Skeletal muscle cell (primary cell): ENCODE measurements at regions not wholly inside any gene's neighbourhood (a gene's known extent, or its start where the extent isn't known, plus 50 kb on each side); places are given as distances from the start of the nearest gene placed in this dataset.
"Not testable (repeated sequence)": the region's sequence is repeated elsewhere in the genome, so short reads cannot be mapped to it uniquely, and the experiment has no call there.

Experiments used
- DNase-seq: peaks from one replicate; pipeline ENCODE4 v3.0.0-alpha.2; 2010; ENCODE audit warnings: low read depth
- H3K4me3 ChIP-seq: 2 replicates; pipeline ENCODE4 v1.5.1; 2011; ENCODE audit warnings: low read depth, mild to moderate bottlenecking, control low read depth, low read length, moderate library complexity

DNA sequence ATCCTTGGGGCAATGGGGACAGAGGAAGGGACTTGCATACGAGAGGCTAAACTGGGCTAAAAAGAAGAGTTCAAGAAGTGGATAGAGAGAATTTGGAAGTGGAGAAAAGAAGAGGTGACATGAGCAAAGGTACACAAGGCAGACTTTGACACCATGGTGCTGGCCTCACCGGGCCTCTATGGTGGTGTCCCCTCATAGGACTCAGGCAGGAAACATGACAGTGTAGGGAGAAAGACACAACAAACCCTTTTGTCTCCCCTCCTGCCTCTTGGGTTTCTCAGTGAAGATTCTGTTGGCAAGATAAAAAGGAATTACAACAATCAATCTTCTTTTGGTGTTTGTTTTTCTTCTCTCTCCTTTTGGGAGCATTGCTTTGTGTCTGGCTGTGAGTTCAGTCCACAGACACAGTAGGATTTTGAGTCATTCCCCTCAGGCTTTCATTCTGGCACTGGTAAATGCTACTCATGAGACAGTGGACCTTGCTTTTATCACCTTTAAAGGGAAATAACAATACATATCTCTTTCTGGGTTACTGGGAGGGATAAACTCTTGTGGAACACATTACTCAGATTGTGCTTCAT is 827.7 kb downstream of the TNS3 start:
- DNase-seq = peak; percentile 90
- no peak overlapping the region for H3K4me3 ChIP-seq

DNA sequence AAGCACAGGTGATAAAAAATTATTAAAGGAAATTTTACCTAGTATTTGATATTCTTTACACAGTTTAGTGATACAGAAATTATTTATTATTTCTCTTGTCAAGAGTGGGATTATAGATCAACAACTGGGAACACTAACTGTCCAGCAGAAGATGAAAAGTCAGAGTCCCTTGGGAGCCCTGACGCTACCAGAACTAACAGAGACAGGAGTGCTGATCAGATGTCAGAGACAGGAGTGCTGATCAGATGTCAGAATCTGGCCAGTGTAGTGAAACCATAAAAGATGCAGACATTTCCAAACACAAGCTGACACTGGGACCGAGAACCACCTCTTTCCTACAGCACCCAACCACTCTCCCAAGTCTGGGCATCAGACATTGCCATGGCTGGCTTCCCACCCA is 828.2 kb downstream of the TNS3 start:
- no peak for DNase-seq
- H3K4me3 ChIP-seq = no peak overlapping the region

DNA sequence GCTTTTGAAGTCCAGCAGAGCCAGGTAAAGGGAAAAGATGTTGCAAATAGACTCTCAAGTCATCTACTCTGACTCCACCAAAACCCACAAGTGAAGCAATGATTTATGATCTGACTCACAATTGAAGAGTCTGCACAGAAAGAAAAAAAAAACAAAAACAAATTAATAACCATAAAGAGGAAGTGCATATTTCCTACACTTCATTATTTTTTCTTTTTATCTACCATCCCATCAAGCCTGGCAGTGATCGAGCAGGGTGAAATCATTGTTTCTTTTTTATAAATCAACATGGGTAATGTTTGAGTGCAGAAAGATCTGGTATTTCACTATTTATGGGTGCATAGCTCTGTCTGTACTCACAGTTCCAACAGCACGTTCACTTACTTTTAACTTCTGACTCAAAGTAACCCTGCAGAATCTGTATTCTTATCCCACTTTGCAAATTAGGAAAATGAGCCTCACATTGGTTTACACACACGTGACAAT is 829.0 kb downstream of the TNS3 start:
- DNase-seq = peak; percentile 85
- no peak overlapping the region for H3K4me3 ChIP-seq

DNA sequence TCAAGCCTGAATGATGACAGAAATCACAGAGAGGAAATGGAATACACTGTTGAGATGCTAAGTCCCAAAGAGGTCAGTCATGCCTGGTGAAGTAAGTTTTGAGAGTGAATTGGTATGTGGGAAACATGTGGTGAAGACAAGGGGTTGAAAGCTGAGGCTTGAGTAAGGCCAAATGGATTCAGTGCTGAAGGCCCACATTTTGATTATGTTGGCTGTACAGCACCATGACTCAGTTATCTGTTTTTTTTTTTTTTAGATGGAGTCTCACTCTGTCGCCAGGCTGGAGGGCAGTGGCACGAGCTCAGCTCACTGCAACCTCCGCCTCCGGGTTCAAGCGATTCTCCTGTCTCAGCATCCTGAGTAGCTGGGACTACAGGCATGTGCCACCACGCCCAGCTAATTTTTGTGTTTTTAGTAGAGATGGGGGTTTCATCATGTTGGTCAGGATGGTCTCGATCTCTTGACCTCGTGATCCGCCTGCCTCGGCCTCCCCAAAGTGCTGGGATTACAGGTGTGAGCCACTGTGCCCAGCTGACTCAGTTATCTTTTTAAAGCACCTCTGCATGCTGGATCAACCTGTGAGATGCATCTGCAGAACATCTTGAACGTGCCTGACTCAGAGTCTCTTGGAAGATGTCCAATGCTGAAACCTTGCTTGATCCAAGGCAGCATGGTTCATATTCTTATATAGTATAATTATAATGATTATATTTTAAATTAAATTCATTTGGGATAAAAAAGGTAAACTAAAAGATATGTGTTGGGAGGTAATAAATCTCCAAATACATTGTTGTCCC is 829.8 kb downstream of the TNS3 start:
- peak; percentile 84 for DNase-seq
- not testable (repeated sequence) for H3K4me3 ChIP-seq

DNA sequence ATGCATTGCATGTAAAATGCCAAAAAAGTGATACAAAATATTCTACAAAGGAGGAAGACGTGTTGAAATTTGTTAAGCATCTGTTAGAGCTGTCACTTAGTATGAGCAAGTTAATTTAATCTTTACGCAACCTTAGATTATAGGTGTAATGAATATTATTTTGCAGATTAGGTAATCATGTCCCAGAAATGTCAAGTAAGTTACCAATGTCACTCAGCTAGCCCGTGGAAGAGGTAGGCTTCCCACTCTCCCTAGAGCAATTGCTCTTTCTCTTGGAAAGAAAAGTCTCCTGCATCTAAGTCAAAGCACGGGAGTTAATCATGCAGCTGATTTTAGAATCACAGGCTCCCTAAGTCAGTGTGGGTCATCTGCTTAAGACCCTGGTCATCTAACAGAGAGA is 830.4 kb upstream of the IGFBP3 start:
- no peak for DNase-seq

DNA sequence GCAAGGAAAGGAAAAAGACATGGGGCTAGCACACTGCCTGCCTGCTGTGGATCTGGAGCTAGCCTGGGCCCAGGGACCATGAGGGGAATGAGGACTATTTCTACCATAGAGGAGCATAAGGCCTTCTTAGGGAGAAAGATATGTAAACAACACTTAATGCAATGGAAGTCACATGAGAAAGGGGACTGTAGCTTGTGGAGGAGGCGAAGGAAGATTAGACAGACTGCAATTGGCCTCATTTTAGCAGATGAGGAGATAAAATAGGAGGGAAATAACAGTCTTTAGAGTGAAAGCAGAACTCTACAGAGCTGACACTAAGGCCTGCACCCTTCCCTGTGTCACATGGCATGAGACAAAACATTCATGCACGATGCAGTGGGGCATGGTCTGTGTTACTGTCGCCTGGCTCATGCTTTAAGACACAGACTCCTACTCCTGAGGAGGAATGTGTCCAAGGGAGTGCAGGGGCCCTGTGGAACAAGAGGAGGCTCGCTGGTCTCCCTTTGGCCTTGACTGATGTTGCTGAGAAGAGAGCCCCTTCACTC is 829.3 kb upstream of the IGFBP3 start:
- no peak overlapping the region for H3K4me3 ChIP-seq
- no peak for DNase-seq

More for the DNA sequence above, 830.4 kb upstream of the IGFBP3 start:
- no peak overlapping the region for H3K4me3 ChIP-seq

DNA sequence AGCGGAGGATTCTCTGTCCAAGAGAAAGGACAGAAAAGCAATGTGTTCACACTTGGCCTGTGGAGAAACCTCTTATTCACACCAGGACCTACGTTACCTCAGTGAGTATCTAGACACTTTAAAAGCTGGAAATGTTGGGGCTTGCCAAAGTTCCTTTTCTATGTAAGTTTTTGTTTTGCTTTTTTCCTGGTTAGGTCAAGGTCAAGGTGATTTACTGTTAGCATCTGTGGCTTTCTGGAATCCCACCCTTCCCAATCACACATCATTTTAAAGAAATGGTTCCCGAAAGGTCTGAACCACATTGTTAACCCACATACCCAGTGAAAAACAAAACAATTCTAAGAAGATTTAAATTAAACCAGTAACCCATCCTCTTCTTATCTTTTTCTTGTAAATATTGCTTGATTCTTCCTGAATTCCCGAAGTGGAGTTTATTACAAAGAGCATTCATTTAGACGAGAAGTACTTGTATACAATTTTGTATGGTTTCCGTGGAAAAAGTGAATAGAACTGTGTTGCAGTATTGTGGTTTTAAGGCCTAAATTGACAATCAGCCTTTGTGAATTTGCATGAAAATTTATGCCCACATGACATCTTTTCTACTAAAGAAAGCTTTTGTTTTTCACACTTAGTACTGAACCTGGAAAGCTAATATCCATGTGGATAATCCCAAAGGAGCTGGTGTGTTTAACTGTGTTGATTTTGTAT is 827.0 kb upstream of the IGFBP3 start:
- no peak for DNase-seq

DNA sequence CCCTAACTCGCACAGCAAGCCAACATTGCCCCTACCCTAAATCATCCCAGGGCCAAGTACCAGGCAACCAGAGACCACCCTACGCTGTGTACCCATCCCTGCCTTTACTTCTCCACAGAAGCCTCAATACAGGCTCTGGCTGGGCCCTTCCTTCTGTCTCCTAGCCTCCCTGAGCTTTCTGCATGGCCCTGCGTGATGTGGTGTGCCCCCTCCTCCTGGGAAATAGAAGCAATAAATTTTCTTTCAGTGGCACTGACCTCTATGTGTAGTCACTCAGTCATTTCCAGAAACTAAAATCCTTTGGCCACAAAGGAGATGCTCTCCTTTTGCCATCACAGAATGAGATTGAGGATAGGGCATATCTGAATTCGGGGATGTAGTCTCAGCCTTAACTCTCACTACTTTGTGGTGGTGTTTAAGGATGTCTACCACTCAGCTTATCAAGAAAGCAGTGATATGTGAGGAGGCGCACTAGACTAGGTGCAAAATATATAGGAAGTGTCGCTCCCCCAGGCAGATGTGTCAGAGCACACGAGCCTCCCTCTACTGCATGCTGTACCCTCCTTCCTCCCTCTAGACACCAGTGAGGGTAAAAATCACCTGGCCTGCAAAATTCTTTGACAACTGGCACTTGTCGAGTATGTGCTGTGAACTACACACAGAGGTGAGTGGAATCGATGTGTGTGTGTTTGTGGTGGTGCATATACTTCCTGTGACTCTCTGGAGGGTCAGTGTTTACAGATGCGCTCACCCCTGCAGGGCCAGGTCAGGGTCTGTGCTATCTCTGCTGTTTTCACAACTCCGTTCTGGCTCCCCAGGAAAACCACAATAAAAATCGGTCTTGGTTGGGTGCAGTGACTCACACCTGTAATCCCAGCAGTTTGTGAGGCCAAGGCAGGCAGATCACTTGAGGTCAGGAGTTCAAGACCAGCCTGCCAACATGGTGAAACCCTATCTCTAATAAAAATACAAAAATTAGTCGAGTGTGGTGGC is 825.9 kb upstream of the IGFBP3 start:
- no peak for DNase-seq
- no peak overlapping the region for H3K4me3 ChIP-seq

More for the DNA sequence above, 827.0 kb upstream of the IGFBP3 start:
- H3K4me3 ChIP-seq = no peak overlapping the region

DNA sequence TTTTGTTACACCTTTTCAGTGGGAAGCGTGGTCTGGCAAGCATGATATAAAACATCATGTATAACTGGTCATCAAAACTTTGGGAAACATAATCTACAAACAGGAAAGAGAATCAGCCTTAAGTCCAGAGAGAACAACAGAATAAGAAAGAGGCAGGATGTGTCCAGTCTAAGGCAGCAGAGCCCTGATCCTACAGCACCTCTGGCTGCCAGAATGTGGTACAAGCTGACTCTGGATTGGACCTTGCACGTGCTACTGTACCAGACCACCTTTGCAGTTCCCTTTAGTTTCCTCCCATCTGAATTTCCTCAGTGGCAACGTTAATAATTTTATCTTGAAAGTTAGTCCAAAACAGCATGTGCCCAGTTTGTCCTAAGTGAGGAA is 824.6 kb upstream of the IGFBP3 start:
- no peak for DNase-seq
- H3K4me3 ChIP-seq = no peak overlapping the region

DNA sequence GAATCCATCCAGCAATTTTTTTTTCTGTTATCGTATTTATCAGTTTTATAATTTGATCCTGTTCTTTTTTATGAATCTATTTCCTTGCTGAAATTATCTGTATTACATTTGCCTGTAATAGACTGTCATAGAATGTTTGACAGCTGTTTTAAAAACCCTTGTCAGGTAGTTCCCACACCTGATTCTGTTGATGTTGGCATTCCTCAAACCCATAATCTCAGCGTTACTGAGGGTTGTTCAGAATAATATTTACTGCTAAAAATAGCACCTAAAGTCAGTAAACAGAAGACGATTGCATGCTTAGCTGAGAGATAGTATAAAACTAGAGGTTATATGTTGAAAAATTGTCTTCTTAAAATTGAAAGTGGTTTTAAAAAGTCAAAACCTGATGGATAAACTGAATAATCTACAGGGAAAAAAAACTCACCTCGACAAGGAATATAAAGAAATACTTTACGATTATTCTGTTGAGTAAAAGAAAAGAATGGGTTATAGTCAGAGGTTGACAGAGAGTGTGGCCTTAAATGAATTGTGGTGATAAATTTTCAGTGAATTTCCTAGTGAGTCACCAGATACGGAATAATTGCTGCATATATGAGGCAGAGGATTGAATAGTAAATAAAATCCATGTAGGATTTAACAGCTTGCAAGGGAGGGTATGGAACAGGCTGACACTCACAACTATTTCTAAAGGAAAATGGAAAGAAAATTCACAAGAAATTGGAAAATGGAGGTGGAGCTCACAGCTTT is 824.1 kb upstream of the IGFBP3 start:
- no peak overlapping the region for H3K4me3 ChIP-seq
- DNase-seq = no peak

DNA sequence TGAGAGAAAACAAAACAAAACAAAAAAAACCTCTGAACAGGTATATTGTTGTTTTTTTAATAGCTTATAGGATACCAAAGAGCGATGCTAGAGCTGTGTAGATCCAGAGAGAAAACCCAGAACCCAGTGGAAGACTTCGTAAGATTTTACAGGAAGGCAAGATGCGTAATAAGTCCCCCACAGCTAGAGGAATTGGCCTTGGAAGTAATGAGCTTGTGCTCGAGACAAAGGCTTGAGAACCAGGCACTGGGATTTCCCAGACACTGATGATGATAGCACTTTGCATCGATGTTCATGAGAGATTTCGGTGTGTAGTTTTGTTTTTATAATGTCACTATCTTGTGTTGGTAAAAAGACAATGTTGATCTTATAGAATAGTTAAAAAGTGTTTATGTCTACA is 821.5 kb upstream of the IGFBP3 start:
- no peak for DNase-seq
- H3K4me3 ChIP-seq = no peak overlapping the region

DNA sequence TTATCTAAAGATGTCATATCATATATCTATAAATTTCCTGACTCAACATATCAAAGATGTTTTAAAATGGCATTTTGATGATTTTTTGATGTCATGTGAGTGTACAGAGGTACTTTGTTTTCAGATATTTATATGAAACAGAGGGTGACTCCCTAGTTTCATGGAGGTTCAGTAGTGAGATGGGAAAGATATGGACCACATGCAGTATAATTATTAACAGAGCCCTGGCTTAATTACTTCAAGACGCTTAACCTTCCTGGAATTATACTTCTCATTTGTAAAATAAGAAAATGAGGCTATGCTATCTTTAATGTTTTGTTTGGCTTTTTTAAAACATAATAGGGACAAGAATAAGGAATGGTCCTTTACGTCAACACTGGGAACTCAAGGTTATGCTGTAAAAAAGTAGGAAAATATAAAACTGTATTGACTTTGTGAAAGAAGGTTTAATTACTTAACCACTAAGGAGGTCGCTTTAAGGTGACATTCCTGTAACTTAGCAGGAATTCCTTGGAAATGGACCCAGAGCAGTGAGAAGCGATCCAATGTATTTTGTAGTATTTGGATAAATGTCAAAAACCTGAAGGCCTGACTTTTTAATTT is 821.0 kb upstream of the IGFBP3 start:
- DNase-seq = no peak

DNA sequence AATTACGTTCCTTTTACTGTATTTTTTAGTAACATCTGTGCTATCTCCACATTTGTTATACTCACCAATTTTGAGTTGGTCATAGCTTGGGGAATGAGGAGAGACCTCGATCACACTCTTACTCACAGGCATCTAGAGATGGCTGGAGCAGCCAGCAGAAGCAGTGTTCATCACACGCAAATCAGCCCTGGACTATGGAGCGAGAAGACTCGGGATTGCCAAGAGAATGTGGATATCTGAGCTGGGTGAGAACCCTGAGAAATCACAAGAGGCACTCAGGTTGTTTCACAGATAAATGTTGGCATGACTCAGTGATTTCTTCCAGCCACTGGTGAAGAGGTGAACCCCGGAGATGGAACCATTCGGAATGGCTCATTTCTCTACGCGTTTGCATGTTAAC is 820.1 kb upstream of the IGFBP3 start:
- no peak for DNase-seq
- H3K4me3 ChIP-seq = no peak overlapping the region

More for the DNA sequence above, 821.0 kb upstream of the IGFBP3 start:
- no peak overlapping the region for H3K4me3 ChIP-seq

DNA sequence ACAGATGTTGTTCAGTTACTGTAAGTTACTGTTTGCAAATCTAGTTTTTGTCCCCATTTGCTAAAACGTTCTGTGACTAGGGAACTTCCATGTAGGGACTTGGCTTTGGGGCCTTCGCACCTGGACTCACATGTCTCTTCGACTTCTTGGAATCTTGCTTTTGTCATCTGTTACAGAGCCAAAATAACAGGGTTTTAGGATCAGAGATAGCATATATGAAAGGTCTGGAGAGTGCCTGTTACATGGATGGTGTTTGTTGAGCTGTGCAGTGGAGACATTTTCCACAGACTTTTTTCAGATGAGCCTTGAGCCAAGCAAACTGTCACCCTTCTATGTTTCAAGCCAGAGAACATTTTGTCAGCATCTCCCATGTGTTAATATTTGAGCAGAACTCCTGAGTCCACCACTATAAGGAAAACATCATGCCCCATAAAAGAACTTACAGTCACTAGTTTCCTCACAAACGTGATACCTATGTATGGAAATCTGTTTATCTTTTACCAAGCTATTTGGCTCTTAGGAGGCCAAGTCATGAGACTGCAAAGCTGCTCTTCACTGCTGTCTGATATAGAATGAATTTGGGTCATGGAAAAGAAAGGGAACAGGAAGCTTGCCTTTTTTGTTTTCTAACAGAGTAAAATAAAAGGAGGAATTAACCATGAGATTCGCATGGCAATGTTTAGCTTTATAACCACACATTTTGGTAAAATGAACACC is 818.6 kb upstream of the IGFBP3 start:
- no peak overlapping the region for H3K4me3 ChIP-seq
- DNase-seq = no peak

DNA sequence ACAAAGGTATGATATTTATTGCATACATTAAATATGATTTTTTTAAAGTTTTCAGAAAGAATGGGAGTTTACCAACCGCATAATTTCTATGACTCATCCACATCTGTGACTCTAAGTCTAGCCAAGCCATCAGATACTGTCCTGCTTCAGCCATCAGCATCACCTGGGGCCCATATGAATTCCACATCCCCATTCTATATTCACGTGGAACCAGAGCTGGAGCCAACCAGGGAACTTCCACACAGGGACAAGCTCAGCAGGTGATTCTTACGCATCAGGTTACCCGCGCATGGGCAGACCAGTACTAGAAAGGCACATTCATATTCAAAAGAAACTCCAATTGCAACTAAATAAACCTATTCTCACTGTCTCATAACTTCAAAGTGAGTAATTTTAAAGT is 817.7 kb upstream of the IGFBP3 start:
- no peak overlapping the region for H3K4me3 ChIP-seq
- DNase-seq = no peak

DNA sequence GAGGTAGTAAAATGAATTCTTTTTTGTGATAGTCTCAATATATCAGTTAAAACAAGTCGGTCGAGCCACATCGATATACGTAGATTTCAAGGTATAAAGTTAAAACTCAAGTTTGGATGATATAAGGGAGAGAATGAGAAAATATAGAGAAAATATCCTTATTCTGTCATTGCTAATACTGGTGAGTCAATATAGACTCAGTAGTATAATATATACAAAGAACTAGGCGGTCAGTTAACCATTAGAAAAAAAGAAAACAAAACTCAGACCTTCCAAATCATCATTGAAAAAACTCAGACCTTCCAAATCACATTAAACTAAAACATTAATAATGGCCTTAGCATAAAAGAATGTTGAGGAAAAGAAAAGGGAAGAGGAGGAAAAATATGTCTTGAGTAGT is 817.1 kb upstream of the IGFBP3 start:
- H3K4me3 ChIP-seq = no peak overlapping the region
- no peak for DNase-seq

DNA sequence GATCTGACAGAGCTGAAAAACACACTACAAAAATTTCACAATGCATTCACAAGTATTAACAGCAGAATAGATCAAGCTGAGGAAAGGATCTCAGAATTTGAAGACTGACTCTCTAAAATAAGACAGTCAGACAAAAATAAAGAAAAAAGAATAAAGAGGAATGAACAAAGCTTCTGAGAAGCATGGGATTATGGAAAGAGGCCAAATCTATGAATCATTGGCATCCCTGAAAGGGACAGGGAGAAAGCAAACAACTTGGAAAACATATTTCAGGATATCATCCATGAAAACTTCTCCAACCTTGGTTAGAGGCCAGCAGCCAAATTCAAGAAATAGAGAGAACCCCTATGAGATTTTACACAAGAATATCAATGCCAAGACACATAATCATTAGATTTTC is 804.8 kb upstream of the IGFBP3 start:
- no peak overlapping the region for H3K4me3 ChIP-seq
- DNase-seq = no peak
